GM21423 (cell line): ENCODE measurements at regions not wholly inside any gene's neighbourhood (a gene's known extent, or its start where the extent isn't known, plus 50 kb on each side); places are given as distances from the start of the nearest gene placed in this dataset.

Experiments used
- ATAC-seq: cut with Tn5 transposase; IDR thresholded peaks from one replicate; pipeline ENCODE4 v1.9.1; 2021; ENCODE audit warnings: mild to moderate bottlenecking, moderate library complexity; ENCODE audit not compliant: unreplicated experiment

DNA sequence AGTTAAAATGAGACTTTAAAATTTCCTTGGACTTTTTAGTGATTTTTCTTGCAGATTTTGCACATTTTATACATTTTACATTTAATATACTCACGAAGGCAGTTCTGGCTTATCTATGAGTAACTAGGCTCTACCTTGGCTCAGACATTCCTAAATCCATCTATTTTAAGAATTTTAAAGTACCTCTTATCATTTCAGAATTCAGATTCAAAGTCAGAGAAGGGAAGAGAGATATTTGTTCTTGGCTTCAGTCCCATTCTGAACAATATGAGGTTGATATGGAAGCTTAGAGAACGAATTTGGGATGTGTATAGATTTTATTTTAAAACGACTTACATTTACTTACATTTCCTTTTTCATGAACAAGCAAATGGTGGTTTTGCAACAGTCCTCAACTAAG lies 230.2 kb downstream of the LMO4 start:
- ATAC-seq = no peak

DNA sequence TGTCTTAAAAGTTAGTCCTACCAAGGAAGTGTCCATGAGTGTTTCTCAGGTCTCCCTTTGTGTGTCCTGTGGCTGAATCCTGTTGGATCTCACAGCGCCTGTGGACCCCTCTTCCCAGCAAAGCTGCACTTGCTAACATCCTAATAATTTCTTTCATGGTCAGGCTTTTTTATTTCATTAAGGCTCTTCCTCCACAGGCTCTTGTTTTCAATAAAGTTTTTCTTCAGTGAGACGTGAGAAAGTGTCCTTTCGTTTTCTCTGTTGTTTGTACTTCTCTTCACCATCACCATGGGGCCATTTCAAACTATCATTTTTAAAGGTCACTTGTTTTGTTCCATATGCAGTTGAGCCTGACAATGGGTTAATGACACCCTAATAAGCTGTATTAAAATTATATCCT lies 231.5 kb downstream of the LMO4 start:
- no peak for ATAC-seq

DNA sequence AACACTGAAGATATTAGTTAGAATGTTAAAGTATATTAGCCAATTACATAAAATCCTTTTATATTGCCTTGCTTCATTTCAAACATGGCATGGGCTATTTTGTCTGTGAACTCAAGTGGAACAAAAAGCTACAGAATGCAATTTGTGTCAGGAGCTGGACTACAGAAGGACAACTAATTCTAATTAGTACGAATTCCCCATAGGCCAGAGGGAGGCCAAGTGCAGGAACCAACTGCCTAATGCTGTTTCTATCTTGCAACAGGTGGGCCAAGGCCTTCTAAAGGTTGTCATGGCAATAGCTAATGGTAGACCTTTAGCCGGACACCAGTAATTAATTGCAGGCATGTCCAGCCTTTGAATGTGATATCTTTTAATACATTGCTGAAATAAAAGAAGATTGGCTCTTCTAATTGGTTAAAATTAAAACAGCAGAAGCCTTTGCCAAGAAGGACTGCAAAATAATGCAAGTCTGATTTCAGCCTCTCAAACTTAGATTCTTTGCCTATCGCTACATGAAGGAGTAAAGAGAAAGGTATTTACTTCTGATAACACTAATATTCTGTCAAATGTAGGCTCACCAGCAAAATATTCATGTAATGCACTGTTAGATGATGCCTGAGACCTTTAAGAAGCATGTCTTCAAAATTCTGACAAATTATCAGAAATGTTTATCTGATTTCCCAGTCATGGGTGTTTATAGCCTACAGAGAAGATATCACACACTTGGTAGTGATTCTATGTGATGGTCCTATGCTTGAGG lies 232.1 kb downstream of the LMO4 start:
- no peak for ATAC-seq

DNA sequence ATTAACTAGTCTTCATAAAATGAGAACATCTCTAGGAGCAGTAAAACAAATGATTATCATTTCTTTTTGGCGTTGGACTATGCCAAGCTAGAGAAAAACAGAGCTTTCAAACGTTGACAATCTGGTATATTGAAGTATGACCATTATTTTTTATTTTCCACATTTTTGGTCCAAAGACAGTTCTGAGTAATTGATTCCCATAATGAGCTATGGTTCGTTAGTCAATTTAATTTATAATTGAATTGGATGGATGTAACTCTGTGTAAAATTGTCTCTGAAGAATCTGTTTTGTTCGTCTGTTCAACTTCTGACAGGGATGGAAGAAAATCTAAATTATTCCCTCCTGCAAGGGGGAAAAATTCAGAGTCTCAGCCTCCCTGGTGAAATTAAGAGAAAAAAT lies 234.5 kb downstream of the LMO4 start:
- no peak for ATAC-seq

DNA sequence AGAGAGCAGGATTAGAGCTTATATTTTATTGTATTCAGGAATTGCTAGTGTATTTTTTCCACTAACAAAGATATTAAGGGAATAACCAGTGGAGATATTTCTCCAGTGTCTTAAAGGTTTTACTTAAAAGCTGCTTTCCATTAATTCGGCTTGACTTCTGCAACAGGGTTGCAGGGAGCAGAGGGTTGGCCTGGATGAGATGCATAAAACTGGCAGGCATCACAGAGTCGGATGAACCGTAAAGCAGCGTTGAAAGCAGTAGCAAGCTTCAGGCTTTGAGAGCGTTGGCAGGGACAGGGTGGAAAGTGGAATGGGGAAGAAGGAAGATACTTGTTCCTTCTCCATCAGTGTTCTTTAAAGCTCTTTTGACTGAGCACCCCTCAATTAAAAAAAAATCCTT lies 237.2 kb downstream of the LMO4 start:
- ATAC-seq = no peak

DNA sequence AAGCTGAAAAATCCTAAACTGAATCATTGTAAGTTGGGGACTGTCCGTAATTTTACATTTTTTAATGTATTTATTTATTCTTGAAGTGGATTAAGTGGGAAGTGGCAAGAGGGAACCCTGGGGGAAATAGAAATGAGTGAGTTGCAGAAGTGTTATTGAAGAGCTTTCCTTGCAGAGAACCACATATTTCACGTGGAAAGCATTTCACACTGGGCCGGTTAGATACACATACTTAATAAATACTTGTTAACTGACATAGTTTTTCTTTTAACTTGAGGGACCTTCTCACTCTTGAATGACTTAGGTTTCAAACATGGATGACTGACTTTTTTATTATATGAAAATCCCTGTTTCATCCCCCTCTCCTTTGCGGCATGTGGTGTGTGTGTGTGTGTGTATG lies 239.3 kb downstream of the LMO4 start:
- ATAC-seq = no peak

DNA sequence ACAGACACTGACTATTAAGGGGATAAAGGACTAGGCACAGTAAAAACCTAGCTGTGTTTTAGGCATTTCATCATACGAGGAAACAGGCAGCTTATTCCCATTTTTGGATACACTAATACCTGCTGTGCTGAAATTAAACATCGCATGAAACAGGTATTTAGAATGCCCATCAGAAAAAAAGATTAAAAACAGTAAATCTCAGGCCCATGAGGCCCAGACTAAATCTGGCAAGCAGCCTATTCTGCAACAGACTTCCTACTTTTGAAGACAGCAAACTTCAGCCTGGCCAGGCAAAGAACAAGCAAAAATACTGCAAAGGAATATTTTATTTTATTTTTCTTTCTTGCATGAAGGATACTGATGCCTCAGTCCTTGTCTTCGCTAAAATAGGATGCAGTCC lies 240.2 kb downstream of the LMO4 start:
- no peak for ATAC-seq

- no peak for ATAC-seq
Measured at GRCh38 chr1:87572008-87572407, 243.3 kb downstream of the LMO4 start.

- ATAC-seq = no peak
Measured at GRCh38 chr1:87572891-87573290, 244.2 kb downstream of the LMO4 start.

DNA sequence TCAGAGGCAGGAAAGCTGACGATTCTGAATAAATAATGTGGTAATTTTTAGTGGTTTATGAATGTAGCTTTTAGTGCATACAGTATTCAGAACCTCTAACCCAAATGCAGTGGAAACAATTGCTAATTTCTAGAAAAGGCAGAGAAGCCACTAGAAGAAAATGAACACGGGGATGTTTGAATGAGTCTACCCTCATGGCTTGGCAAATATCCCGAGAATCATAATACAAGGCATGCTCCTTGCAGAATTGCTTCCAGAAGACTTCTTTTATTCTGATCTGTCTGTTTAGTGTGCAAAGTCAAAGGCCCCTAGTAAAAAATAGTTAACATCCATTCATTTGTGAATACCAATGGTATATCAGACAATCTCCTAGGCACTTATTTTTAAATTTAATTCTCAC lies 246.8 kb downstream of the LMO4 start:
- no peak for ATAC-seq

DNA sequence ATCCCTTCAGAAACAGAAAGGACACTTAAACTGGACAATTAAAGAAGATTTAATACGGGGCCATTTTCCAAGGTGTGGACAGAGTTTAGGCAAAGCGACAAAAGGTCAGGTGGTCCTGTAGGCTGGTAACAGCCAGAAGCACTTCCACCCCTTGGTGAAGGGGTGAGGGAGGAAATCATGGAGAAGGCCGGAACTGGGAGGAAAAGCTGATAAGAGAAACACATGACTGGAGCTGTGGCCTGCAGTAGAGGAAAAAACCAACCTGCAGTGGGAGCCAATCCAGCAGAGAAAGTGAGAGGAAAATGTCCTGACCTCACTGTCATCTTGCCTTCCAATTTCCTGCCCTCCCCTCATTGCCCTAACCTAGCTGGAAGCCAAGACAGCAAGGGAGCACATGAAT lies 249.8 kb downstream of the LMO4 start:
- no peak for ATAC-seq

DNA sequence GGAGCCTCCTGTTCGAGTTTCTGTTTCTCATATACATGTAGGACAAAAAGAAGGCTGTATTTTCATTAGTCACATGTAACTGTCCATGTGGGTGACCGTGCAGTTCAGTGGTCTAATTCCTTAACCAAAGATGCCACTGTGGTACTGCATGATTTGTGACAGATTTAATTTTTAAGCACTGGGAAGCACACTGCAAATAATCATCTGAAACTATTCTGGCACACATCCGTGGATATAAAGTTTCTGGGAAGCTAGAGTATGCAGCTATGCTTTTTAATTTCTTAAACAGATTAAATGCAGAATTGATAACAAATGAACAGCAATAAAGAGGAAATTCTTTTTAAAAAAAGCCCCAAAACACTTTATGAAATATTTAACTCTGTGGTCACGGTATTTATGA lies 254.8 kb downstream of the LMO4 start:
- no peak for ATAC-seq

GRCh38 chr1:87584586-87584985 lies 255.9 kb downstream of the LMO4 start:
- ATAC-seq = no peak

- ATAC-seq = no peak
Measured at GRCh38 chr1:87586501-87586900, 257.8 kb downstream of the LMO4 start.

DNA sequence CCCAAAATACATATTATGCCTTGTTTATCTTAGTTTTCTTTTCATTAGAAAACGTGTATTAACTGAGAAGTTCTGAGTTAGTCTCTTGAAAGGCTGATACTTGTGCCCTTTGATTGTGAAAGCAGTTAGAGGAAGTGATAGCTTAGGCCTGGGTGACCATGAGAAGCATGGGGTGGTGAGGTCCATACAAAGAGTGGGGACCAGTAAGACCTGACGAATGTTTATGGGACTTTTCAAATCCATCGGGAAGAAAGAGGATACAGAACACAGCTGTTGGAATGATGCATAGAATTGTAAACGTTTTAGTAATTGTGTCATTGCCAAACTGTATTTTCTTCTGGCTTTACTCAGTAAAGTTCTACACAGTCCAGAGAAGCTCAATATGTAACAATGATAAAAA lies 259.8 kb downstream of the LMO4 start:
- ATAC-seq = peak; percentile 66

DNA sequence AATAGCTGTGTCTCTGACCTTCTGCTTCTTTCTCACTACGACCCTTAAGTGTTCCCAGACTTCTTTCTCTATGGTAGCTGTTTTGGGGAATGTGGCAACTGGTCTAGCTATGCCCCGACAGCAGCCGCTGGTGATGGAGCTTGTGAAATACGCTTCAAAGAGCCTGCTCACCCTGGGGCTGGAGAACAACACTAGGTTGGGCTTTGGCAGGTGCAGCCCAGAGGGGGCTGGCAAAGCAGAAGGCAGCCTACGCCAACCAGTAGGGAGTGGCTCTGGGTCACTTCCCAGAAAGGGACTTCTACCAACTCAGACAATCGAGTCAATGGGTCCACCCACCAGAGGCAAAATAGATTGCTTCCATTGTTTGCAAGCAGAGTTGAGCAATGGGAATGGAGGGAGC lies 262.8 kb downstream of the LMO4 start:
- ATAC-seq = no peak

GRCh38 chr1:87592156-87592555 lies 263.5 kb downstream of the LMO4 start:
- ATAC-seq = peak; percentile 82

DNA sequence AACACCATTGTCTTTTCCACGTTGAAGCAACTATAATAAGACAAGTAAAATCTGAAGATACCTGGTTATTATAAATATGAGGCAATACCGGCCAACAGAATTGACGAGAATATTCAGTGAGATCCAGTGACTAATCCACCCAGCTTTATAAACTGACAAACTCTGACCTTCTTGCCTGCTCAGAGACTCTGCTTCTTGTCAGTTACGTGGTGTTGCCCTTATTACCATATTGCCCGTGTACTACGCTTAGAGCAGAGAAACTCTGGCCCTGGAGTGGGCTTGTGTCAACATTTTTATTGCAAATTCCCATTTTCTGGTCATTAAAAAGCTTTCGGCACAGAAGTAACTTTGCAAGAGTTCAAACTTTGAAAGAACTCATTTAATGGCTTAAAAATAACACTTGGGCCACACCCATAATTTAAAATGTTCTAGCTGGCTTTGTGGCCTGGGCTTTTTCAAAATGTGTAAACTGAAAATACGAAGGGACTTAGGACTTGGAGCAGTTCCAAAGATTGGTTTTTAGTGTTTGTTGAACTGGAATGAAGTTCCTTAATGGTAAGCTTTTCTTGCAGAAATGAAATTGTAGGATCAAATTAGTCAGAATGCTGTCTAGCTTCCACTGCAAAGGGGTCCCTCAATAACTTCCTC lies 266.2 kb downstream of the LMO4 start:
- no peak for ATAC-seq

- ATAC-seq = no peak
Measured at GRCh38 chr1:87595384-87595781, 266.7 kb downstream of the LMO4 start.

DNA sequence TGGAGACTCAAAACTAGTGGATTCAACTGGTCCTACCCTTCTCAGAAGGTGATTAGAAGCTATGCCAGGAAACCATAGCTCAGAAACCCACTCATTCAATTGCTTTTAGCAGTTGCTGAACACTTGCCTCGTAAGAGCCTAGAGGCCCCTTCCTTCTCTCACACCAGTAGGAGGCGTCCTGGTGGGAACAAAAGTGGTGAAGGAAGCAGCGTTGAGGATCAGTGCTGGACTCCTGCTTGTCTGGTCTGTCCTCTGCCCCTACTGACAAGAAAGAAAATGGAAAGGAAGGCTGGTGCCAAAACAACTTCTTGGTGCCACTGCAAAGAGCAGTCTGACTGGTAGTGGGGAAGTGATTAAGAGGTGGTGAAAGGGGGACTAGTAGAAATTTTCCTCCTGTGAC lies 269.7 kb downstream of the LMO4 start:
- ATAC-seq = no peak

DNA sequence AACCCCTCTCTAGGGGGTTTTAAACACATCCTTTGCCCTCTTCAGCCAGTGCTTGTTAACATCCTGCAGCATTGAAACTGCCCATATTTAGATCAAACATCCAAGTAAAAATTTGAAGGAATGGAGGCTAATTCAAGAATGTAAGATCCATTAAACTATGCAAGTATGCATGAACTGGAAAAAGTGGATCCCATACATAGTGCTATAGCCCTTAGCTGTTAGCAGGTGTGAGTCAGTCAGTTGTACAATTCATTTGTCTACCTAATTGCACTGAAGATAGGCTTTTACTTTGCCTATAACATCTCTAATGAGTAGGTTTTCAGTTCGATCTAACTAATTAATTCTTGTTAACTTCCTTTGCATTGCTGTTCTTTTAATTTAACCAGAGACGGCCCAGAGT lies 270.9 kb downstream of the LMO4 start:
- ATAC-seq = no peak

- ATAC-seq = no peak
Measured at GRCh38 chr1:87600055-87600850, 271.6 kb downstream of the LMO4 start.
